Brain pericyte (primary cell): ENCODE measurements at regions not wholly inside any gene's neighbourhood (a gene's known extent, or its start where the extent isn't known, plus 50 kb on each side); places are given as distances from the start of the nearest gene placed in this dataset.
A peak's percentile ranks its signal among the peaks of the same experiment; 100 is the strongest.

Experiments used
- DNase-seq: peaks from one replicate; pipeline ENCODE4 v3.0.0-alpha.2; 2012; ENCODE audit warnings: low read depth, low spot score

GRCh38 chr2:9105601-9106337 lies 100.8 kb upstream of the ASAP2 start:
- DNase-seq: no peak

GRCh38 chr2:9103663-9104277 lies 100.3 kb upstream of the MBOAT2 start:
- DNase-seq: no peak

GRCh38 chr2:9102861-9103662 lies 99.6 kb upstream of the MBOAT2 start:
- no peak for DNase-seq

GRCh38 chr2:9101763-9102425 lies 98.4 kb upstream of the MBOAT2 start:
- DNase-seq: no peak

- no peak for DNase-seq
Measured at GRCh38 chr2:9100080-9100876, 96.8 kb upstream of the MBOAT2 start.

GRCh38 chr2:9099341-9099751 lies 95.9 kb upstream of the MBOAT2 start:
- DNase-seq: no peak

GRCh38 chr2:9097892-9098291 lies 94.4 kb upstream of the MBOAT2 start:
- no peak for DNase-seq

- no peak for DNase-seq
Measured at GRCh38 chr2:9097239-9097638, 93.8 kb upstream of the MBOAT2 start.

- no peak for DNase-seq
Measured at GRCh38 chr2:9096761-9097160, 93.3 kb upstream of the MBOAT2 start.

GRCh38 chr2:9095690-9096089 lies 92.2 kb upstream of the MBOAT2 start:
- peak; percentile 58 for DNase-seq

- DNase-seq: no peak
Measured at GRCh38 chr2:9095226-9095625, 91.7 kb upstream of the MBOAT2 start.

- DNase-seq: no peak
Measured at GRCh38 chr2:9094117-9094516, 90.6 kb upstream of the MBOAT2 start.

- DNase-seq: no peak
Measured at GRCh38 chr2:9093324-9093723, 89.8 kb upstream of the MBOAT2 start.

- DNase-seq: no peak
Measured at GRCh38 chr2:9092383-9093282, 89.1 kb upstream of the MBOAT2 start.

GRCh38 chr2:9091811-9092210 lies 88.3 kb upstream of the MBOAT2 start:
- no peak for DNase-seq

- DNase-seq: no peak
Measured at GRCh38 chr2:9089831-9090230, 86.3 kb upstream of the MBOAT2 start.

GRCh38 chr2:9087121-9087681 lies 83.7 kb upstream of the MBOAT2 start:
- no peak for DNase-seq

- no peak for DNase-seq
Measured at GRCh38 chr2:9086465-9086864, 83.0 kb upstream of the MBOAT2 start.

GRCh38 chr2:9085353-9085752 lies 81.9 kb upstream of the MBOAT2 start:
- DNase-seq: no peak

GRCh38 chr2:9083287-9083686 lies 79.8 kb upstream of the MBOAT2 start:
- no peak for DNase-seq
